ENCODE measurements at regions not wholly inside any gene's neighbourhood (a gene's known extent, or its start where the extent isn't known, plus 50 kb on each side); places are given as distances from the start of the nearest gene placed in this dataset.
A peak's percentile ranks its signal among the peaks of the same experiment; 100 is the strongest.

GRCh38 chr4:122027203-122027602, 75.3 kb upstream of the TRPC3 start:
- DNase-seq = no peak

- no peak for DNase-seq
Observed at GRCh38 chr4:122017296-122017695, 65.4 kb upstream of the TRPC3 start.

GRCh38 chr4:122015203-122015602, 63.3 kb upstream of the TRPC3 start:
- no peak for DNase-seq

- no peak for DNase-seq
Observed at GRCh38 chr4:122012735-122013134, 60.9 kb upstream of the TRPC3 start.

- DNase-seq = no peak
Observed at GRCh38 chr4:122010610-122011009, 58.8 kb upstream of the TRPC3 start.

GRCh38 chr4:122009524-122009923, 57.7 kb upstream of the TRPC3 start:
- no peak for DNase-seq

- DNase-seq = no peak
Observed at GRCh38 chr4:122007016-122007415, 55.2 kb upstream of the TRPC3 start.

- DNase-seq = no peak
Observed at GRCh38 chr4:122005064-122005755, 53.4 kb upstream of the TRPC3 start.

- DNase-seq = peak; percentile 41
Observed at GRCh38 chr4:122003335-122003734, 51.5 kb upstream of the TRPC3 start.
